DND-41 (cell line): ENCODE measurements at regions not wholly inside any gene's neighbourhood (a gene's known extent, or its start where the extent isn't known, plus 50 kb on each side); places are given as distances from the start of the nearest gene placed in this dataset.

Experiments
- ATAC-seq: fragments of 200-7000 bp; cut with Tn5 transposase; 3 replicates; pipeline ENCODE4 v1.9.1; 2021; ENCODE audit warnings: low read depth; ENCODE audit not compliant: insufficient read depth
- DNase-seq: peaks from one replicate; pipeline ENCODE4 v3.0.0-alpha.2; 2020
- H2AFZ ChIP-seq: 2 replicates; pipeline ENCODE4 v1.6.0; 2012; ENCODE audit warnings: low read depth, low read length
- H3K27ac ChIP-seq: 2 replicates; pipeline ENCODE4 v1.5.1; 2012; ENCODE audit warnings: low read length, inconsistent platforms
- H3K27me3 ChIP-seq: fragments of 200-600 bp; sonication (generic); 2 replicates; pipeline ENCODE4 v1.6.0; 2012; ENCODE audit warnings: low read length, mild to moderate bottlenecking, inconsistent platforms; ENCODE audit not compliant: insufficient read depth, poor library complexity
- H3K36me3 ChIP-seq: 2 replicates; pipeline ENCODE4 v1.5.1; 2012; ENCODE audit warnings: low read length, inconsistent platforms; ENCODE audit not compliant: insufficient read depth
- H3K4me1 ChIP-seq: 2 replicates; pipeline ENCODE4 v1.5.1; 2012; ENCODE audit warnings: mild to moderate bottlenecking, low read length; ENCODE audit not compliant: insufficient read depth
- H3K4me2 ChIP-seq: 2 replicates; pipeline ENCODE4 v1.6.0; 2012; ENCODE audit warnings: mild to moderate bottlenecking, moderate library complexity, low read length, inconsistent platforms; ENCODE audit not compliant: insufficient read depth
- H3K4me3 ChIP-seq, 2 experiments: fragments of 200-600 bp in 1 of 2; shearing (Covaris generic) in 1 of 2; 2 replicates each; pipeline ENCODE4 v1.5.1; 2012 to 2016; ENCODE audit warnings: inconsistent platforms in 2 of 2, low read length in 2 of 2, mild to moderate bottlenecking in 2 of 2, low read depth in 1 of 2, moderate library complexity in 1 of 2
- H3K79me2 ChIP-seq: 2 replicates; pipeline ENCODE4 v1.6.0; 2012; ENCODE audit warnings: low read length, inconsistent platforms; ENCODE audit not compliant: insufficient read depth
- H3K9ac ChIP-seq: 2 replicates; pipeline ENCODE4 v1.6.0; 2012; ENCODE audit warnings: low read depth, mild to moderate bottlenecking, inconsistent platforms, low read length, moderate library complexity
- H3K9me3 ChIP-seq: 2 replicates; pipeline ENCODE4 v1.5.1; 2012; ENCODE audit warnings: low read length, moderate library complexity, mild to moderate bottlenecking, inconsistent platforms; ENCODE audit not compliant: insufficient read depth, severe bottlenecking
- H4K20me1 ChIP-seq: 2 replicates; pipeline ENCODE4 v1.6.0; 2012; ENCODE audit warnings: low read length; ENCODE audit not compliant: insufficient read depth
- EZH2 ChIP-seq: IDR thresholded peaks from 3 replicates; pipeline ENCODE4 v1.6.1; 2012; ENCODE audit warnings: borderline replicate concordance, low read depth, mild to moderate bottlenecking, moderate library complexity, low read length, inconsistent platforms; ENCODE audit not compliant: severe bottlenecking
- TF ChIP-seq, protein P1 (sequence below): IDR thresholded peaks from 2 replicates; pipeline ENCODE4 v1.5.1; 2012; ENCODE audit warnings: borderline replicate concordance, low read length, moderate library complexity, mild to moderate bottlenecking; ENCODE audit not compliant: poor library complexity, severe bottlenecking; ENCODE audit errors: extremely low read depth

DNA sequence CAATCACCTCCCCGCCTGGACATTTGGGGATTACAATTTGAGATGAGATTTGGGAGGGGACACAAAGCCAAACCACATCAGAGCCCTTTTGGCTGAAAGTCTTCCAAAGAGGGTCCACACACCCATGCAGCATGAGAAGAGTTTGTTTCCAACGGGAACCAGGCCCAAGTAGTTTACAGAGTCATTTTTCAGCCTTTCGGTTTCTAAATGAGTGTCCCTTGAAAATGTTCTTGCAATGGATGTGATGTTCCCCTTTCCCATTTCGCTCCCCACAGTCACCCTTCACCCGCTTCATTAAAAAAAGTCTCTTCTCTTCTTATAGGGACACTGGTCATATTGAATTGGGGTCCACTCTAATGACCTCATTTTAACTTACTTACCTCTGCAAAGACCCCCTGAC is 157.4 kb downstream of the ARL4C start:
- H3K4me3 ChIP-seq: no peak overlapping the region
- H2AFZ ChIP-seq: no peak overlapping the region
- H3K36me3 ChIP-seq: no peaks in the 10 kb centered on the region
- no peak overlapping the region for H3K27ac ChIP-seq
- TF ChIP-seq EZH2: no peak
- TF ChIP-seq, protein P1, sequence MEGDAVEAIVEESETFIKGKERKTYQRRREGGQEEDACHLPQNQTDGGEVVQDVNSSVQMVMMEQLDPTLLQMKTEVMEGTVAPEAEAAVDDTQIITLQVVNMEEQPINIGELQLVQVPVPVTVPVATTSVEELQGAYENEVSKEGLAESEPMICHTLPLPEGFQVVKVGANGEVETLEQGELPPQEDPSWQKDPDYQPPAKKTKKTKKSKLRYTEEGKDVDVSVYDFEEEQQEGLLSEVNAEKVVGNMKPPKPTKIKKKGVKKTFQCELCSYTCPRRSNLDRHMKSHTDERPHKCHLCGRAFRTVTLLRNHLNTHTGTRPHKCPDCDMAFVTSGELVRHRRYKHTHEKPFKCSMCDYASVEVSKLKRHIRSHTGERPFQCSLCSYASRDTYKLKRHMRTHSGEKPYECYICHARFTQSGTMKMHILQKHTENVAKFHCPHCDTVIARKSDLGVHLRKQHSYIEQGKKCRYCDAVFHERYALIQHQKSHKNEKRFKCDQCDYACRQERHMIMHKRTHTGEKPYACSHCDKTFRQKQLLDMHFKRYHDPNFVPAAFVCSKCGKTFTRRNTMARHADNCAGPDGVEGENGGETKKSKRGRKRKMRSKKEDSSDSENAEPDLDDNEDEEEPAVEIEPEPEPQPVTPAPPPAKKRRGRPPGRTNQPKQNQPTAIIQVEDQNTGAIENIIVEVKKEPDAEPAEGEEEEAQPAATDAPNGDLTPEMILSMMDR: no peak
- no peaks in the 10 kb centered on the region for H3K79me2 ChIP-seq
- no peak overlapping the region for H3K9ac ChIP-seq
- peaks cover 15% of the 10 kb centered on the region for H3K4me1 ChIP-seq
- H3K9me3 ChIP-seq: peaks cover 9% of the 10 kb centered on the region
- ATAC-seq: no peak
- H3K4me2 ChIP-seq: no peak overlapping the region
- no peaks in the 10 kb centered on the region for H4K20me1 ChIP-seq
- no peak for DNase-seq
- no peaks in the 10 kb centered on the region for H3K27me3 ChIP-seq

DNA sequence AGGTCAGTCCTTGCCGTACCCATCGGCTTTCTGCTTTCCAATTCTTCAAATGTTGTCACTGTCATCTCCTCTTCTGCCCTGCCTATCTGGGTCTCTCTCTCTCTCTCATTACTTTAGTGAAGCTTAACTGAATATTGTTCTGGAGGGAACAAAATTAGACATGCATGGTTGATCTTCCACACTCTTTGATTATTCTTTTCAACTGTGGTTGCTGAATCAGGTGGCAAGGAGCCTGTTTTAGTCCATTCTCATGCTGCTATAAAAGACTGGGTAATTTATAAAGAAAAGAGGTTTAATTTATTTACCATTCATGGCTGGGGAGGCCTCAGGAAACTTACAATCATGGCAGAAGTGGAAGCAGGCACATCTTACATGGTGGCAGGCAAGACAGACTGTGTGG is 157.9 kb downstream of the ARL4C start:
- Histone ChIP-seq H3K4me3 (no peak overlapping the region), H3K4me2 (no peak overlapping the region), H3K36me3 (no peaks in the 10 kb centered on the region), H3K79me2 (no peaks in the 10 kb centered on the region), H3K27me3 (no peaks in the 10 kb centered on the region), H3K27ac (no peak overlapping the region), H3K9ac (no peak overlapping the region), H3K4me1 (peaks cover 15% of the 10 kb centered on the region), H4K20me1 (no peaks in the 10 kb centered on the region), H3K9me3 (peaks cover 9% of the 10 kb centered on the region), H2AFZ (no peak overlapping the region)
- ATAC-seq (no peak), DNase-seq (no peak)
- TF ChIP-seq, protein P1: no peak
- no peak for TF ChIP-seq EZH2

DNA sequence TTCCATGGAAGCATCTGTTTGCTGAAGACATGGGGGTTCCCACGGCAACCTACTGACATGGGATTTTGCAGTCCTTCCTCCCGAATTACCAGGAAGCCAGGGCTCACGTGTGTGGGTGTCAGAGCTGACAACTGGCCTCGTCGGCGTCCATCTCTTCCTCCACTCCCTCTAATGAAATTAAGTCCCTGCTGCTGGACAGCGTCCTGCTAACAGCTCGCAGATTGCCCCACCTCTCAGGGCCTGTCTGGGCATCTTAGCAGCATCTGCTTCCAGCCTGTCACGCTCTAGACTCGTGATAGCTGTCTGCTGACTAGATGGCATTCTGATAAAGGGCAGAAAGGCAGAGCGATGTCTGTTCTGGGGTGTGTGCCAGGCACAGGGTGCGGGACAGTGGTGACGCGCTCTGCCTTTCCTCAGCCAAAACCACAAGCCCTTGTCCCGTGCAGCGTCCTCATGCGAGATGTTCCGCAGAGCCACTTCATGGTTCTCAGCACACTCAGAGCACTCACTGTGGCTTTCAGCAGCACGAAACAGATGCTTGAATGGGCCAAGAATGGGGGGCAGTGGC is 161.1 kb downstream of the ARL4C start:
- Histone ChIP-seq H3K36me3 (no peaks in the 10 kb centered on the region), H4K20me1 (no peaks in the 10 kb centered on the region), H3K79me2 (no peaks in the 10 kb centered on the region), H3K27ac (peak overlapping the region; percentile 54), H3K4me3 (no peak overlapping the region), H3K9me3 (peaks cover 9% of the 10 kb centered on the region), H2AFZ (no peak overlapping the region), H3K4me1 (peaks cover 15% of the 10 kb centered on the region), H3K27me3 (no peaks in the 10 kb centered on the region), H3K4me2 (no peak overlapping the region), H3K9ac (no peak overlapping the region)
- DNase-seq: peak; percentile 66
- peak; percentile 85 for ATAC-seq
- TF ChIP-seq, protein P1: no peak
- no peak for TF ChIP-seq EZH2

DNA sequence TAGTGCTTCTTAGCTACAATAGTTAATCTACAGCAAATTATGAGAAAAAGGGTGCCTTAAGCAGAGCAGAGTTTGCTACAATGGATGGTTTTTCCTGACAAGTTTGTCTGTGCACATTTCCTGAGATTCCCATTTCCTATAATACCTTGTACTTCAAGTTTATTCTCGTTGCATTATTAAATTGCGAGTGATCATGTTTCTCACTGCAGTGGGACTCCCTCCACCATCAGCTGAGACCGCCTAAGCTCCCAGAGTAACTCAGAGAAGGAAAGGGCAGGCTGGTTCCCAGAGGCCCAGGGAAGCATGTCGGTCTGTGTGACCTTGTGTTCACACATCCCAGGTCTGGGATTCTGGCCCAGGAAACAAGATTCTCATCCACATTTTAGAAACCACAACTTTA is 162.1 kb downstream of the ARL4C start:
- Histone ChIP-seq H3K4me3 (no peak overlapping the region), H3K27ac (peak overlapping the region; percentile 34; the same call in 1 of the 2 replicates), H3K36me3 (no peaks in the 10 kb centered on the region), H4K20me1 (no peaks in the 10 kb centered on the region), H3K4me2 (no peak overlapping the region), H3K9ac (no peak overlapping the region), H3K4me1 (peaks cover 15% of the 10 kb centered on the region), H3K27me3 (no peaks in the 10 kb centered on the region), H3K79me2 (no peaks in the 10 kb centered on the region), H3K9me3 (peaks cover 9% of the 10 kb centered on the region), H2AFZ (no peak overlapping the region)
- DNase-seq: no peak
- TF ChIP-seq, protein P1: no peak
- no peak for TF ChIP-seq EZH2
- ATAC-seq: no peak
